ENCODE measurements at regions not wholly inside any gene's neighbourhood (a gene's known extent, or its start where the extent isn't known, plus 50 kb on each side); places are given as distances from the start of the nearest gene placed in this dataset.

- no peak for ATAC-seq
- Mint-ChIP-seq H3K27ac (no peak overlapping the region), H3K9me3 (no peaks in the 10 kb centered on the region), H3K27me3 (ENCODE audit: low read depth) (no peaks in the 10 kb centered on the region), H3K4me3 (no peak overlapping the region), H3K4me1 (peaks cover 33% of the 10 kb centered on the region), H3K36me3 (no peaks in the 10 kb centered on the region)
- CTCF ChIA-PET = interaction anchor here (1.9 kb wide), 1 partner anchor 174 kb away, joined by 5 read pairs; no protein-coding TSS in a partner anchor
- TF ChIP-seq KAT7 (CRISPR knock-in tag; IDR thresholded peaks at IDR 0.05; ENCODE audit: borderline replicate concordance) = no peak
- DNase-seq (ENCODE audit: low spot score) = no peak
- POLR2A ChIA-PET = no interaction called here
Observed at GRCh38 chr15:62568702-62569101, 403.6 kb upstream of the C2CD4B start.

- Mint-ChIP-seq H3K27me3 (ENCODE audit: low read depth) (no peaks in the 10 kb centered on the region), H3K27ac (no peak overlapping the region), H3K9me3 (no peaks in the 10 kb centered on the region), H3K4me3 (no peak overlapping the region), H3K36me3 (no peaks in the 10 kb centered on the region), H3K4me1 (peaks cover 33% of the 10 kb centered on the region)
- ChIA-PET POLR2A (no interaction called here), CTCF (interaction anchor here (0.8 to 1.9 kb wide), 2 partner anchors 173 to 329 kb away, joined by 3 to 5 read pairs; no protein-coding TSS in a partner anchor)
- DNase-seq (ENCODE audit: low spot score) (no peak), ATAC-seq (no peak)
- no peak for TF ChIP-seq AR (CRISPR knock-in tag; IDR thresholded peaks at IDR 0.05)
- no peak for TF ChIP-seq ZNF317 (CRISPR knock-in tag; IDR thresholded peaks at IDR 0.05; ENCODE audit: borderline replicate concordance, low read depth)
- TF ChIP-seq GABPB1 (CRISPR knock-in tag; IDR thresholded peaks at IDR 0.05) = peak; percentile 84
- no peak for TF ChIP-seq SMAD4 (CRISPR knock-in tag; IDR thresholded peaks at IDR 0.05)
- TF ChIP-seq NFATC4 (CRISPR knock-in tag; IDR thresholded peaks at IDR 0.05) = no peak
- TF ChIP-seq NR3C1 (CRISPR knock-in tag; conservative IDR thresholded peaks at IDR 0.05; ENCODE audit: low read depth) = no peak
- no peak for TF ChIP-seq ZNF281 (CRISPR knock-in tag; IDR thresholded peaks at IDR 0.05)
- no peak for TF ChIP-seq SOX15 (CRISPR knock-in tag; IDR thresholded peaks at IDR 0.05)
- no peak for TF ChIP-seq NR1H2 (CRISPR knock-in tag; IDR thresholded peaks at IDR 0.05)
Observed at GRCh38 chr15:62569460-62570404, 404.6 kb upstream of the C2CD4B start.

GRCh38 chr15:62570405-62570783 lies 405.3 kb upstream of the C2CD4B start:
- no peaks in the 10 kb centered on the region for H3K36me3 Mint-ChIP-seq
- peaks cover 27% of the 10 kb centered on the region for H3K4me1 Mint-ChIP-seq
- CTCF ChIA-PET = interaction anchor here (0.8 kb wide), 1 partner anchor 330 kb away, joined by 3 read pairs; no protein-coding TSS in a partner anchor
- no peak overlapping the region for H3K27ac Mint-ChIP-seq
- POLR2A ChIA-PET = no interaction called here
- H3K4me3 Mint-ChIP-seq = no peak overlapping the region
- H3K9me3 Mint-ChIP-seq = no peaks in the 10 kb centered on the region
- no peak for ATAC-seq
- no peaks in the 10 kb centered on the region for H3K27me3 Mint-ChIP-seq (ENCODE audit: low read depth)
- DNase-seq (ENCODE audit: low spot score) = no peak
- TF ChIP-seq ZNF532 (CRISPR knock-in tag; IDR thresholded peaks at IDR 0.05; ENCODE audit: borderline replicate concordance) (no peak), ZNF219 (CRISPR knock-in tag; IDR thresholded peaks at IDR 0.05; ENCODE audit: borderline replicate concordance) (no peak), TP53 (CRISPR knock-in tag; IDR thresholded peaks at IDR 0.05) (no peak), E2F1 (CRISPR knock-in tag; IDR thresholded peaks at IDR 0.05) (no peak), TEAD4 (CRISPR knock-in tag; IDR thresholded peaks at IDR 0.05) (no peak), EMX1 (CRISPR knock-in tag; IDR thresholded peaks at IDR 0.05) (no peak), CREB1 (CRISPR knock-in tag; IDR thresholded peaks at IDR 0.05) (no peak), AR (CRISPR knock-in tag; IDR thresholded peaks at IDR 0.05) (no peak)
